ENCODE measurements at regions not wholly inside any gene's neighbourhood (a gene's known extent, or its start where the extent isn't known, plus 50 kb on each side); places are given as distances from the start of the nearest gene placed in this dataset.

DNA sequence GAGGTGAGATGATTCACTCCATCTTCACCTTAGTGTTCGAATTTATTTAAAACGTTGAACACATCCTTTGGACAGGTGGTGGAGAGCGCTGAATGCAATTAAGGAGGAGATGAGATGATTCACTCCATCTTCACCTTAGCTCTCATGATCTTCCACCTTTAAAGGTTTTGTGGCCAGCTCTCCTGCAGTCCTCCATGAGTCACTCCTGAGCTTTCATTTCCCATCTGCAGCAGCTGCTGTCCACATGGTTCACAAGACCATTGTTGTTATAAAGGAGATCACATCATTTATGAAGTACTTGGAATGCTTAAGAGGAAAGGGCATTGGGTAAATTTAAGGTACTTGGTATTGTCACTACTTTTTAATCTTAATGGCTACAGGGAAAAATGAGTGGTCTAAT, 298.5 kb downstream of the PAX3 start:
- Histone ChIP-seq H3K27ac (no peak overlapping the region), H3K79me2 (ENCODE audit: insufficient read depth, low read depth) (no peaks in the 10 kb centered on the region), H3K9ac (no peak overlapping the region), H3K4me3 (IDR thresholded peaks at IDR 0.05; ENCODE audit: insufficient read depth, low read depth, low read length) (no peak overlapping the region), H3K27me3 (ENCODE audit: insufficient read depth, low read depth) (no peaks in the 10 kb centered on the region), H4K20me1 (ENCODE audit: insufficient read depth) (no peaks in the 10 kb centered on the region), H3K4me1 (ENCODE audit: low read depth, poor library complexity, severe bottlenecking) (no peaks in the 10 kb centered on the region), H3K4me2 (no peak overlapping the region), H2AFZ (ENCODE audit: low read depth) (no peak overlapping the region), H3K36me3 (ENCODE audit: insufficient read depth) (no peaks in the 10 kb centered on the region)
- TF ChIP-seq, protein P1, sequence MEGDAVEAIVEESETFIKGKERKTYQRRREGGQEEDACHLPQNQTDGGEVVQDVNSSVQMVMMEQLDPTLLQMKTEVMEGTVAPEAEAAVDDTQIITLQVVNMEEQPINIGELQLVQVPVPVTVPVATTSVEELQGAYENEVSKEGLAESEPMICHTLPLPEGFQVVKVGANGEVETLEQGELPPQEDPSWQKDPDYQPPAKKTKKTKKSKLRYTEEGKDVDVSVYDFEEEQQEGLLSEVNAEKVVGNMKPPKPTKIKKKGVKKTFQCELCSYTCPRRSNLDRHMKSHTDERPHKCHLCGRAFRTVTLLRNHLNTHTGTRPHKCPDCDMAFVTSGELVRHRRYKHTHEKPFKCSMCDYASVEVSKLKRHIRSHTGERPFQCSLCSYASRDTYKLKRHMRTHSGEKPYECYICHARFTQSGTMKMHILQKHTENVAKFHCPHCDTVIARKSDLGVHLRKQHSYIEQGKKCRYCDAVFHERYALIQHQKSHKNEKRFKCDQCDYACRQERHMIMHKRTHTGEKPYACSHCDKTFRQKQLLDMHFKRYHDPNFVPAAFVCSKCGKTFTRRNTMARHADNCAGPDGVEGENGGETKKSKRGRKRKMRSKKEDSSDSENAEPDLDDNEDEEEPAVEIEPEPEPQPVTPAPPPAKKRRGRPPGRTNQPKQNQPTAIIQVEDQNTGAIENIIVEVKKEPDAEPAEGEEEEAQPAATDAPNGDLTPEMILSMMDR (conservative IDR thresholded peaks at IDR 0.05; ENCODE audit: low read depth, low read length) = no peak

DNA sequence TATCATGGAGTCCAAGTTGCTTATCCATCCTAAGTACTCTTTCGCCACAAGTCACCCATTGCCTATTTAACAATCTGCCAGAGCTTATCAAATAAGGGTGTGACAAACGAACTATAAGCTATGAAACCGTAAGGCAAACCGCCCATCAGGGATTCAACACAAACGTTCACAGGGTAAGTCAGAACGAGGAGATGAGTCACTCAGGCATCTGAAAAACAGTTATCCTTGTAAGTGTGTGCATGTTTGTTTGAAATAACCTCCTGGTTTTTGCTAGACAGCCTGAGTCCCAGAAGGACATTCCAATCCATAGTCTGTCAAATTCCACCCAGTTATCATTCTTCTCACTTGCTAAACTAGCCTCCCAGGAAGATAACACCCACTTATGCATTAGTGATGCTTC, 299.1 kb downstream of the PAX3 start:
- Histone ChIP-seq H4K20me1 (ENCODE audit: insufficient read depth) (no peaks in the 10 kb centered on the region), H3K4me1 (ENCODE audit: low read depth, poor library complexity, severe bottlenecking) (no peaks in the 10 kb centered on the region), H3K4me3 (IDR thresholded peaks at IDR 0.05; ENCODE audit: insufficient read depth, low read depth, low read length) (no peak overlapping the region), H3K36me3 (ENCODE audit: insufficient read depth) (no peaks in the 10 kb centered on the region), H3K4me2 (no peak overlapping the region), H3K27ac (no peak overlapping the region), H3K9ac (no peak overlapping the region), H3K79me2 (ENCODE audit: insufficient read depth, low read depth) (no peaks in the 10 kb centered on the region), H2AFZ (ENCODE audit: low read depth) (no peak overlapping the region), H3K27me3 (ENCODE audit: insufficient read depth, low read depth) (no peaks in the 10 kb centered on the region)
- TF ChIP-seq, protein P1 (conservative IDR thresholded peaks at IDR 0.05; ENCODE audit: low read depth, low read length) = no peak

DNA sequence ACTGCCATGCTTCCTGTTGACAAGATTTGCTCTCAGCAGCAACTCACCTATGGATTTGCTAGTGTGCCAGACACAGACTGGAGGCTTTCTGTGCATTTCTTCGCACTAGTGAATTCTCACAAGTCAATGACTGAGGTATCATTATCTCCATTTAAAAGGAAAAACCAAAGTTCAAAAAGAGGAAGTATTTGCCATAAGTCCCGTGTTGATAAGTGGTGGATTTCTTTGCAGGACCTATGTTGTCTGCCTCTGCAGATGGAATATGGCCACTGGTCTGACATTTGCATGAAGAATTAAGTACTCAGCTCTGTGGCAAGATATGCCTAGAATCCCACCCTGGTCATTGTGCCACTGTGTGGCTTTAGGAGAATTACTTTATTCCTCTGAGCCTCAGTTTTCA, 299.6 kb downstream of the PAX3 start:
- Histone ChIP-seq H3K4me3 (IDR thresholded peaks at IDR 0.05; ENCODE audit: insufficient read depth, low read depth, low read length) (no peak overlapping the region), H3K27ac (no peak overlapping the region), H3K79me2 (ENCODE audit: insufficient read depth, low read depth) (no peaks in the 10 kb centered on the region), H3K36me3 (ENCODE audit: insufficient read depth) (no peaks in the 10 kb centered on the region), H3K27me3 (ENCODE audit: insufficient read depth, low read depth) (no peaks in the 10 kb centered on the region), H3K4me2 (no peak overlapping the region), H2AFZ (ENCODE audit: low read depth) (no peak overlapping the region), H3K4me1 (ENCODE audit: low read depth, poor library complexity, severe bottlenecking) (no peaks in the 10 kb centered on the region), H4K20me1 (ENCODE audit: insufficient read depth) (no peaks in the 10 kb centered on the region), H3K9ac (no peak overlapping the region)
- TF ChIP-seq, protein P1 (conservative IDR thresholded peaks at IDR 0.05; ENCODE audit: low read depth, low read length) = no peak

DNA sequence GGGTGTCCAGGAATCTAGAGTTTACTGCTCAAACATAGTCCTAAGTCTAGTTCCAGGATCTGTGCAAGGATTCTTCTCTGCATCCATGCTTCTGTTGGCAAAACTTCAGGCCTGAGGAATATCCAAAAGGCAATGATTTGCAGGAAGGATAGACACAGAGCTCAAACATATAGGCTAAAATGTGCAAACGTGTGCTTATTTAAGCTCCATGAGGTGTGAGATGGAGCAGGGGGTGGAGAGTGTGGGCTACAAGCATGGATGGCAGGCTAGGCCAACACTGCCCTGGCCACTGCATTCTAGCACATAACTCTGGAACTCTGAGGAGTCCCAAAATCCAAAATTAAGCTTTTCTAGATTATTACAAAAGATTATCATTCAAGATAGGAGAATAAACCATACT, 301.1 kb downstream of the PAX3 start:
- no peak overlapping the region for H3K4me2 ChIP-seq
- no peak overlapping the region for H2AFZ ChIP-seq (ENCODE audit: low read depth)
- no peak overlapping the region for H3K27ac ChIP-seq
- no peaks in the 10 kb centered on the region for H3K27me3 ChIP-seq (ENCODE audit: insufficient read depth, low read depth)
- H3K36me3 ChIP-seq (ENCODE audit: insufficient read depth) = no peaks in the 10 kb centered on the region
- H4K20me1 ChIP-seq (ENCODE audit: insufficient read depth) = no peaks in the 10 kb centered on the region
- no peaks in the 10 kb centered on the region for H3K4me1 ChIP-seq (ENCODE audit: low read depth, poor library complexity, severe bottlenecking)
- no peak overlapping the region for H3K4me3 ChIP-seq (IDR thresholded peaks at IDR 0.05; ENCODE audit: insufficient read depth, low read depth, low read length)
- no peak overlapping the region for H3K9ac ChIP-seq
- H3K79me2 ChIP-seq (ENCODE audit: insufficient read depth, low read depth) = no peaks in the 10 kb centered on the region
- TF ChIP-seq, protein P1 (conservative IDR thresholded peaks at IDR 0.05; ENCODE audit: low read depth, low read length) = no peak

DNA sequence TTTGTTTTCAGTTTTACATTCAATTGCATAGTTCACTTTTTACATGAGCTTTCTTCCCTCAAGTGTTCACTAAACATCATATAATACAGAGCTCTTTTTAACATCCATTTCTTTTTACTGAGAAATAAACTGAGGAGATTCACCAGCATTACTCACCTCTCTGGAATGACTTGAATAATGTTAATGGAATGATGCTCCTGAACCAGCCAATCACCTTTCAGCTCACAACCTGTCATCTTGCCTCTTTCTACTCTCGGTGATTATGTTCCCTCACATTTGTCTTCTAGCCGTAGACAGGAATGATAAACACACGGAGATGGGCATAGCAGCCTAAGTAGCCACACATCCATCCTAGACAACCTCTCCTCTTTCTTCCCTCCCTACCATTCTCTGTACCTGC, 301.7 kb downstream of the PAX3 start:
- Histone ChIP-seq H3K4me2 (no peak overlapping the region), H3K36me3 (ENCODE audit: insufficient read depth) (no peaks in the 10 kb centered on the region), H2AFZ (ENCODE audit: low read depth) (no peak overlapping the region), H3K4me1 (ENCODE audit: low read depth, poor library complexity, severe bottlenecking) (no peaks in the 10 kb centered on the region), H3K27me3 (ENCODE audit: insufficient read depth, low read depth) (no peaks in the 10 kb centered on the region), H4K20me1 (ENCODE audit: insufficient read depth) (no peaks in the 10 kb centered on the region), H3K9ac (no peak overlapping the region), H3K27ac (no peak overlapping the region), H3K79me2 (ENCODE audit: insufficient read depth, low read depth) (no peaks in the 10 kb centered on the region), H3K4me3 (IDR thresholded peaks at IDR 0.05; ENCODE audit: insufficient read depth, low read depth, low read length) (no peak overlapping the region)
- TF ChIP-seq, protein P1 (conservative IDR thresholded peaks at IDR 0.05; ENCODE audit: low read depth, low read length) = no peak

All from KMS-11 (cell line).